IPS-18c (cell line): ENCODE measurements at regions not wholly inside any gene's neighbourhood (a gene's known extent, or its start where the extent isn't known, plus 50 kb on each side); places are given as distances from the start of the nearest gene placed in this dataset.
"Not testable (repeated sequence)": the region's sequence is repeated elsewhere in the genome, so short reads cannot be mapped to it uniquely, and the experiment has no call there.

Source experiments
- H3K4me3 ChIP-seq: 2 replicates; pipeline ENCODE4 v1.7.0; 2013; ENCODE audit warnings: low read depth, mild to moderate bottlenecking, low read length, moderate library complexity; ENCODE audit not compliant: insufficient read depth
- H3K9me3 ChIP-seq: one replicate; pipeline ENCODE4 v1.6.1; 2013; ENCODE audit warnings: mild to moderate bottlenecking, low read length, moderate library complexity; ENCODE audit not compliant: control insufficient read depth, insufficient read depth

- H3K4me3 ChIP-seq = no peak overlapping the region
- H3K9me3 ChIP-seq = peaks cover 2% of the 10 kb centered on the region
Observed at GRCh38 chr17:73835605-73836004, 191.4 kb upstream of the SDK2 start.

GRCh38 chr17:73838815-73839214, 194.6 kb upstream of the SDK2 start:
- Histone ChIP-seq H3K4me3 (no peak overlapping the region), H3K9me3 (peaks cover 2% of the 10 kb centered on the region)

GRCh38 chr17:73840829-73841228, 196.6 kb upstream of the SDK2 start:
- H3K9me3 ChIP-seq = peaks cover 2% of the 10 kb centered on the region
- no peak overlapping the region for H3K4me3 ChIP-seq

GRCh38 chr17:73841431-73842060, 197.3 kb upstream of the SDK2 start:
- Histone ChIP-seq H3K9me3 (peaks cover 2% of the 10 kb centered on the region), H3K4me3 (no peak overlapping the region)

- H3K4me3 ChIP-seq = no peak overlapping the region
- H3K9me3 ChIP-seq = peaks cover 3% of the 10 kb centered on the region
Observed at GRCh38 chr17:73847952-73848351, 203.7 kb upstream of the SDK2 start.

- Histone ChIP-seq H3K9me3 (peaks cover 7% of the 10 kb centered on the region), H3K4me3 (no peak overlapping the region)
Observed at GRCh38 chr17:73850426-73850825, 206.2 kb upstream of the SDK2 start.

GRCh38 chr17:73851091-73851490, 206.8 kb upstream of the SDK2 start:
- Histone ChIP-seq H3K9me3 (peaks cover 7% of the 10 kb centered on the region), H3K4me3 (no peak overlapping the region)

GRCh38 chr17:73851921-73852320, 207.7 kb upstream of the SDK2 start:
- Histone ChIP-seq H3K9me3 (peaks cover 7% of the 10 kb centered on the region), H3K4me3 (no peak overlapping the region)

- no peak overlapping the region for H3K4me3 ChIP-seq
- peaks cover 4% of the 10 kb centered on the region for H3K9me3 ChIP-seq
Observed at GRCh38 chr17:73855720-73856333, 211.6 kb upstream of the SDK2 start.

GRCh38 chr17:73856556-73856955, 212.3 kb upstream of the SDK2 start:
- no peak overlapping the region for H3K4me3 ChIP-seq
- peaks cover 4% of the 10 kb centered on the region for H3K9me3 ChIP-seq

- not testable (repeated sequence) for H3K9me3 ChIP-seq
Observed at GRCh38 chr17:73859439-73860008, 215.3 kb upstream of the SDK2 start.

GRCh38 chr17:73861543-73861942, 217.3 kb upstream of the SDK2 start:
- peaks cover 2% of the 10 kb centered on the region for H3K9me3 ChIP-seq
- no peak overlapping the region for H3K4me3 ChIP-seq

More at GRCh38 chr17:73859439-73860008, 215.3 kb upstream of the SDK2 start:
- H3K4me3 ChIP-seq = not testable (repeated sequence)

GRCh38 chr17:73863761-73864535, 219.7 kb upstream of the SDK2 start:
- no peak overlapping the region for H3K4me3 ChIP-seq
- peaks cover 2% of the 10 kb centered on the region for H3K9me3 ChIP-seq

- no peak overlapping the region for H3K4me3 ChIP-seq
- H3K9me3 ChIP-seq = peaks cover 2% of the 10 kb centered on the region
Observed at GRCh38 chr17:73865831-73866230, 221.6 kb upstream of the SDK2 start.

GRCh38 chr17:73867056-73867455, 222.8 kb upstream of the SDK2 start:
- peaks cover 2% of the 10 kb centered on the region for H3K9me3 ChIP-seq
- H3K4me3 ChIP-seq = no peak overlapping the region

- H3K4me3 ChIP-seq = no peak overlapping the region
- H3K9me3 ChIP-seq = no peaks in the 10 kb centered on the region
Observed at GRCh38 chr17:73870068-73870467, 225.8 kb upstream of the SDK2 start.

- Histone ChIP-seq H3K9me3 (no peaks in the 10 kb centered on the region), H3K4me3 (no peak overlapping the region)
Observed at GRCh38 chr17:73870473-73870872, 226.2 kb upstream of the SDK2 start.

GRCh38 chr17:73872816-73873215, 228.6 kb upstream of the SDK2 start:
- no peaks in the 10 kb centered on the region for H3K9me3 ChIP-seq
- H3K4me3 ChIP-seq = no peak overlapping the region
